Posterior vena cava (tissue), 2 donors: ENCODE measurements at regions not wholly inside any gene's neighbourhood (a gene's known extent, or its start where the extent isn't known, plus 50 kb on each side); places are given as distances from the start of the nearest gene placed in this dataset.

Experiments used
- DNase-seq: peaks from one replicate; pipeline ENCODE4 v3.0.0-alpha.2; 2020; ENCODE audit warnings: low spot score
- intact Hi-C, 2 donors: fragments of 100-400 bp; cut with DNase I; formaldehyde crosslinking; loops; one replicate each; pipeline versions ENCODE4 v1.14.1 to v1.14.2; 2022 to 2023
- donor health status: DM: yes; HTN: yes; CAD: no.
- donor health status: DM: yes; HTN: yes; CAD: no.

- intact Hi-C loops = no loop called here
- DNase-seq = no peak
These were observed 404.3 kb downstream of the PID1 start for GRCh38 chr2:228866781-228867180.

GRCh38 chr2:228866044-228866443 is 405.0 kb downstream of the PID1 start:
- DNase-seq = peak; percentile 67
- intact Hi-C loops = no loop called here

- DNase-seq = no peak
- intact Hi-C loops = no loop called here
These were observed 407.0 kb downstream of the PID1 start for GRCh38 chr2:228864131-228864530.

DNA sequence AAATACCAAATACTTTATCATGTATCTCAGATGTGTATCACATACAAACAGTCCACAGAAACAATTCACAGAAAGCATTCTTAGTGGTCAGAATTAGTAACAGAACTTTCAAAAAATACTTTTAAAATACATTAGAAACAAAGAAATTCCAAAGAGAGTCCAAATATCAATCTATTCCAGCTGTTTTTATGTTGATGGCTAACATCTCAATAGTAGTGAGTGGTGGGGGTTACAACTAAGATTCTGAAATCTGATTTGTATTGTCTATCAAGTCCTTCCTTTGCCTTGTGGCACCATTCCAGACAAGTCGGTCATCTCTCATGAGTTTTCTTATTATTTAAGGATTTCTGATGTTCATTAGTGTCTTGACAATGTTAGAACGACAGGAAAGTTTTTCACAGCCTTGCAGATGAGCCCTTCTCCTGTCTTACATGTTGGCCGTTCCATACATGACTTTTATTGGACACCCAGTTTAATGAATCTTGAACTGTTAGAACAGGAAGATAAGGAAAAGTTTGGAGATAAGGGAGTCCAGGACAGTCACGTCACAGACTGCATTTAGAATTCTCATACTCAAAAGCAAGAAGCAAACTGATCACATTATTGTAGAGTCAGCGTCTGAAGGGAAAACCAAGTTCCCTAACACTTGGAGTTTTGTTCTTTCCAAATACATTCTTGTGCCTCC is 410.3 kb downstream of the PID1 start:
- intact Hi-C loops = no loop called here
- no peak for DNase-seq

- DNase-seq = no peak
- intact Hi-C loops = no loop called here
These were observed 417.9 kb downstream of the PID1 start for GRCh38 chr2:228853151-228853550.

DNA sequence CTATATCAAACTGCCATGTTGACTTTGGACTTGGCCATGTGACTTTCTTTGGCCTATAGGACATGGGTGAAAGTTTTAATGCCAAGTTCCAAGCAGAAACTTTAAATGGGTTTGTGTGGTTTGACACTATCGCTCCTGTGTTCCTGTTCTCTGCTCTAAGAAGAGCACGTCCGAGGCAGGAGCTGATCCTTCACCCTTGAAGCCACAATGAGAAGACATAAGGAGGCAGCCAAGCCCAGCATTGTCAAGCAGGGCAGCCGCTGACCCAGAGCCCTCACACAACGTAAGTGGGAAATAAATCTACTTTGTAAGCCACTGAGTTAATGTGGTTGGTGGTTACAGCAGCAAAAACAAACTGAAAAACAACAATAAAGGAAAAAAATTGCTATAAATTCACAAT is 422.4 kb downstream of the PID1 start:
- DNase-seq = no peak
- intact Hi-C loops = no loop called here

DNA sequence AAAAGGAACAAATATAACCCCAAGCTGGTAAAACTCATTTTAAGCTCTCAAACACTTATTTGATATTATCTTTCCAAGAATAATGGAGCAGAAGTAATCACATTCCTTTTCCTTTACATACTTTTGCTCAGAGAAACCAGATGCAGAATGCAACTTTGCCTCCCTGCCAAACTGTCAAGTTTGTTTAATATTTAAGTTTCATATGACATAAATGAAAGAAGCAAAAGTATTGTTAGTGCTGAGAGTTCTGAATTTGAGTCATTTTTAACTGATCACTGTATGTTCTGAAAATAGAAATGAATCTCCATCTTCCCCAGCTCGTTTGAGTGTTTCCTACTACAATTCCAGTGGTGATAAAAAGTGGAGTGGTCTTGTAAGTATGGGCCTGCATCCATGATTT is 423.4 kb downstream of the PID1 start:
- no peak for DNase-seq
- intact Hi-C loops = no loop called here

DNA sequence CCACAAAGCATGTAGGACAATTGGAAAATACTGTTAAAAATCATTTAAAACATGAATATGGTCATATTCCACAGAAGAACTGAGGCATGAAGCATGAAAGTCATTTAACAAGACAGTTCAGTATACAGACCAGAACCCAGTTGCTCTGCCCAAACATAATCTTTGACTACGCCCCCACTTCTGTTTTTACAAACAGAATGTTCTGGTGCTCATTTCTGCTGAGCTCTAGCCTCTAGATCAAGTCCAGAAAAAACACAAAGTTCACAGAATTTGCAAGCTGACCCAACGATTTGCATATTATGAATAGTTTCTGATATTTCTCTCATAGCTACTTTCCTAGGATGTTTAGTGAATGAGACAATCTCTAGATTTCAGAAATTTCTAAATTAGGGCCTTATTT is 424.9 kb downstream of the PID1 start:
- intact Hi-C loops = no loop called here
- DNase-seq = no peak

DNA sequence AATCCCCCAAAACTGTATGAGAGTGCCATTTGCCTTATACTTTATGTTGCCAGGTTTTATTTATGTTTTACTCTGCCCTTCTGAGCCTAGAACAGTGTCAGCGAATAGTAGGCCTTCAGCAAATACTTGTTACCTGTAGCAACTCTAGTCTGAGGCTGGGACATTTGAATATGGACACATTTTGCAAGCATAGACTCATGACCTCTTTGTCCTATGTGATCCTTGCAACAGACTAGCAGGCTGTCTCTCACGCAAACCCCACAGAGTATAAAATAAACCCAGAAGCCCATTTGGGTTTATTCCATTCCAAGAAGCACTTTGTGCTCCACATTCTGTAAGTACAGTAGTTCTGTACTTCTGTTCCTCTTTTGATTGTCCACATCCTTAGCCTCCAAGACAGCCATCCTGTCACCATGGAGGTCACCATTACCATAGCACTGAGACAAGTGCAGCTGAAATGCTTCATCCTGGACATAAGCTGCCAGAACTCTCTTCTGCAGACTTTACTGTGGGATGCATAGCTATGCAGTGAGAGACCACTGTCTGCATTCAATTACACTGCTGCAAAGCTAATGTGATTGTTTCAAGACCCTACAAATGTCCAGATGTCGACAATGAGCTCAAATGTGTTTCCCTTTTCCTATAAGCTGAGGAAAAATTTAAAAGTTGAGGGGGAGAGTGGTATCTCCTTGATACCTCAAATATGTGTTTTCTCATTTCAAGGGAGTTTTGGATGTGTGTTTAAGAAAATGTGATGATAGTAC is 425.7 kb downstream of the PID1 start:
- no peak for DNase-seq
- intact Hi-C loops = no loop called here

- intact Hi-C loops = no loop called here
- DNase-seq = no peak
These were observed 429.2 kb downstream of the PID1 start for GRCh38 chr2:228841877-228842276.

GRCh38 chr2:228841475-228841874 is 429.6 kb downstream of the PID1 start:
- DNase-seq = no peak
- intact Hi-C loops = no loop called here

DNA sequence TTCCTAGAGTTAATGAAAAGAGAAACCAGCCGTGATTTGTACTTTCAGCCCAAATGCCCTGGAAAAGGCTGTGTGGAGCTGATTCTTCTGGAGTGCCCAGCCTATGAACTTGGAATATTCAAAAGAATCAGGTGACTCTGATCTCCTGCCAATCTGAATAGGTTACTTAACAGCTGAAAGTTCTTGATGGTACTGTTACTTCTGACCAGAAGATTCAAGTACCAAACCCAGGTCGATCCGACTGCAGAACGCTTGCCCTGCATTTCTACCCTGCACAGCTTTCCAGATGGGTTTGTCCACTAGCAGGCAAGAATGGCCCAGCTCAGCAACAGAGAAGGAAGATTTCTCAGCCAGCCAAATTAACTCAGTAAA is 430.4 kb downstream of the PID1 start:
- DNase-seq = no peak
- intact Hi-C loops = no loop called here

GRCh38 chr2:228840113-228840742 is 430.9 kb downstream of the PID1 start:
- DNase-seq = no peak
- intact Hi-C loops = no loop called here

- intact Hi-C loops = no loop called here
- DNase-seq = no peak
These were observed 431.6 kb downstream of the PID1 start for GRCh38 chr2:228839421-228839876.

GRCh38 chr2:228838819-228839218 is 432.3 kb downstream of the PID1 start:
- intact Hi-C loops = no loop called here
- DNase-seq = no peak

- DNase-seq = no peak
- intact Hi-C loops = no loop called here
These were observed 442.7 kb downstream of the PID1 start for GRCh38 chr2:228828397-228828796.

- DNase-seq = no peak
- intact Hi-C loops = no loop called here
These were observed 443.9 kb downstream of the PID1 start for GRCh38 chr2:228827056-228827700.

DNA sequence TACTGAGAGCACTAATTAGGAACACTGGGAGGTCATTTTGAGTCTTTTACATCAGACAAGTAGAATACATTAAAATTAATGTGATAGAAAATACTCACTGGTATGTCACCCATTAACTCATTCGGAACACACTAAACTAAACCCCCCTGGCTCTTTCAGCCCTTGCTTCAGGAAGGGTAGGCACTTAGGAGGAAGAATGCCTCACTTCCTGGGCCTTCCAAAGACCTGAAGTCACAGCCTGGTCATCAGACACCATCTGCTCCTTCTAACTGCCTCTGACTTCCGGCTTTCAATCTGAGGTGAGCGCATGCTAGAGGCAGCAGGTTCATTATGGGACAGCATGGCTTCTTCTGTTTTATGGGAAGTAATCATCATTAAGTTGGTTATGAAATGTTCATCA is 451.4 kb downstream of the PID1 start:
- intact Hi-C loops = no loop called here

GRCh38 chr2:228802181-228803071 is 468.7 kb downstream of the PID1 start:
- intact Hi-C loops = no loop called here
- DNase-seq = no peak

More for the DNA sequence above, 451.4 kb downstream of the PID1 start:
- no peak for DNase-seq
